H9 (cell line): ENCODE measurements at regions not wholly inside any gene's neighbourhood (a gene's known extent, or its start where the extent isn't known, plus 50 kb on each side); places are given as distances from the start of the nearest gene placed in this dataset.

Experiments used
- DNase-seq: peaks from one replicate; pipeline ENCODE4 v3.0.0-alpha.2; 2017
- H2AFZ ChIP-seq: one replicate; pipeline ENCODE4 v1.6.1; 2013; ENCODE audit warnings: mild to moderate bottlenecking, low read length, control low read depth, moderate library complexity
- H2AK5ac ChIP-seq: 2 replicates; pipeline ENCODE4 v1.6.1; 2013; ENCODE audit warnings: low read length, control low read depth, mixed read lengths; ENCODE audit not compliant: insufficient read length
- H2BK120ac ChIP-seq: one replicate; pipeline ENCODE4 v1.6.1; 2013; ENCODE audit warnings: low read depth, mild to moderate bottlenecking, low read length, control low read depth, inconsistent platforms; ENCODE audit not compliant: poor library complexity, severe bottlenecking
- H2BK12ac ChIP-seq: 2 replicates; pipeline ENCODE4 v1.6.1; 2013; ENCODE audit warnings: low read length, control low read depth, mixed read lengths, low read depth; ENCODE audit not compliant: insufficient read length
- H2BK15ac ChIP-seq: 2 replicates; pipeline ENCODE4 v1.6.1; 2013; ENCODE audit warnings: low read depth, low read length, control low read depth
- H2BK20ac ChIP-seq: one replicate; pipeline ENCODE4 v1.6.1; 2013; ENCODE audit warnings: low read depth, mild to moderate bottlenecking, low read length, control low read depth, inconsistent platforms; ENCODE audit not compliant: poor library complexity, severe bottlenecking
- H2BK5ac ChIP-seq: 2 replicates; pipeline ENCODE4 v1.6.1; 2013; ENCODE audit warnings: low read length, control low read depth, mixed read lengths; ENCODE audit not compliant: insufficient read length
- H3K14ac ChIP-seq: 2 replicates; pipeline ENCODE4 v1.6.1; 2013; ENCODE audit warnings: low read length, control low read depth; ENCODE audit not compliant: insufficient read depth
- H3K18ac ChIP-seq: 2 replicates; pipeline ENCODE4 v1.6.1; 2013; ENCODE audit warnings: low read depth, mild to moderate bottlenecking, mixed read lengths, low read length, control low read depth; ENCODE audit not compliant: insufficient read length
- H3K23ac ChIP-seq: 2 replicates; pipeline ENCODE4 v1.6.1; 2013; ENCODE audit warnings: low read length, control low read depth, mixed read lengths, low read depth; ENCODE audit not compliant: insufficient read length
- H3K23me2 ChIP-seq: 2 replicates; pipeline ENCODE4 v1.6.1; 2013; ENCODE audit warnings: low read depth, mild to moderate bottlenecking, mixed read lengths, low read length, control low read depth; ENCODE audit not compliant: insufficient read length, poor library complexity, severe bottlenecking
- H3K27ac ChIP-seq: 2 replicates; pipeline ENCODE4 v1.5.1; 2013; ENCODE audit warnings: low read length, control low read depth, mixed read lengths, low read depth; ENCODE audit not compliant: insufficient read length
- H3K27me3 ChIP-seq: 2 replicates; pipeline ENCODE4 v1.6.1; 2013; ENCODE audit warnings: low read length, control low read depth, inconsistent platforms; ENCODE audit not compliant: insufficient read depth
- H3K4ac ChIP-seq: 2 replicates; pipeline ENCODE4 v1.6.1; 2013; ENCODE audit warnings: low read depth, mild to moderate bottlenecking, control low read depth, inconsistent platforms, low read length, moderate library complexity
- H3K4me1 ChIP-seq: 2 replicates; pipeline ENCODE4 v1.6.1; 2013; ENCODE audit warnings: low read length, control low read depth, inconsistent platforms; ENCODE audit not compliant: insufficient read depth
- H3K4me2 ChIP-seq: 2 replicates; pipeline ENCODE4 v1.6.1; 2013; ENCODE audit warnings: low read length, control low read depth, mixed read lengths; ENCODE audit not compliant: insufficient read length, insufficient read depth
- H3K56ac ChIP-seq: 2 replicates; pipeline ENCODE4 v1.6.1; 2013; ENCODE audit warnings: low read depth, mild to moderate bottlenecking, mixed read lengths, low read length, control low read depth; ENCODE audit not compliant: insufficient read length
- H3K79me1 ChIP-seq: 2 replicates; pipeline ENCODE4 v1.6.1; 2013; ENCODE audit warnings: low read depth, mild to moderate bottlenecking, moderate library complexity, low read length, control low read depth, inconsistent platforms; ENCODE audit not compliant: insufficient read depth, poor library complexity, severe bottlenecking
- H3K79me2 ChIP-seq: 2 replicates; pipeline ENCODE4 v1.6.1; 2013; ENCODE audit warnings: low read length, control low read depth, inconsistent platforms; ENCODE audit not compliant: insufficient read depth
- H3K9ac ChIP-seq: 2 replicates; pipeline ENCODE4 v1.6.1; 2013; ENCODE audit warnings: low read length, control low read depth, mixed read lengths; ENCODE audit not compliant: insufficient read length; ENCODE audit errors: extremely low read depth
- H3K9me3 ChIP-seq: one replicate; pipeline ENCODE4 v1.6.1; 2013; ENCODE audit warnings: low read depth, low read length, inconsistent platforms; ENCODE audit not compliant: control insufficient read depth
- H3T11ph ChIP-seq: one replicate; pipeline ENCODE4 v1.6.1; 2013; ENCODE audit warnings: mild to moderate bottlenecking, low read length, control low read depth, inconsistent platforms
- H4K20me1 ChIP-seq: one replicate; pipeline ENCODE4 v1.6.1; 2013; ENCODE audit not compliant: control insufficient read depth, insufficient read length, insufficient read depth
- H4K5ac ChIP-seq: 2 replicates; pipeline ENCODE4 v1.6.1; 2013; ENCODE audit warnings: low read depth, mild to moderate bottlenecking, mixed read lengths, low read length, control low read depth; ENCODE audit not compliant: insufficient read length
- H4K8ac ChIP-seq: replicated peaks from 2 replicates; pipeline ENCODE4 v1.6.1; 2013; ENCODE audit warnings: low read length, control low read depth, mixed read lengths, low read depth; ENCODE audit not compliant: insufficient read length
- H4K91ac ChIP-seq: 2 replicates; pipeline ENCODE4 v1.6.1; 2013; ENCODE audit warnings: low read depth, mild to moderate bottlenecking, moderate library complexity, mixed read lengths, low read length, control low read depth; ENCODE audit not compliant: insufficient read length
- H3K27ac Mint-ChIP-seq, 3 experiments: 2 replicates in 2 of 3; 3 replicates in 1 of 3; pipeline ENCODE4 v1.8.0; 2020 to 2021; ENCODE audit warnings: mixed read lengths in 3 of 3, mild to moderate bottlenecking in 1 of 3, moderate library complexity in 1 of 3
- H3K27me3 Mint-ChIP-seq: 2 replicates; pipeline ENCODE4 v1.8.0; 2021; ENCODE audit warnings: low read depth, mild to moderate bottlenecking, moderate library complexity, mixed read lengths
- H3K36me3 Mint-ChIP-seq, 3 experiments: 2 replicates in 2 of 3; 3 replicates in 1 of 3; pipeline ENCODE4 v1.8.0; 2020 to 2021; ENCODE audit warnings: low read depth in 3 of 3, mixed read lengths in 3 of 3; ENCODE audit not compliant: insufficient read depth in 1 of 3
- H3K4me1 Mint-ChIP-seq, 2 experiments: 2 replicates each; pipeline ENCODE4 v1.8.0; 2020; ENCODE audit warnings: mixed read lengths in 2 of 2
- H3K4me3 Mint-ChIP-seq, 2 experiments: 2 replicates in 1 of 2; 3 replicates in 1 of 2; pipeline ENCODE4 v1.8.0; 2020 to 2021; ENCODE audit warnings: mild to moderate bottlenecking in 2 of 2, mixed read lengths in 2 of 2, moderate library complexity in 1 of 2
- H3K9me3 Mint-ChIP-seq, 2 experiments: 2 replicates in 1 of 2; 3 replicates in 1 of 2; pipeline ENCODE4 v1.8.0; 2020; ENCODE audit warnings: mild to moderate bottlenecking in 2 of 2, mixed read lengths in 2 of 2, moderate library complexity in 1 of 2
- WGBS: extraction: QIAGEN DNeasy Blood & Tissue Kit; methylation state at CpG from one replicate; pipeline ENCODE4 v1.1.7; 2013; ENCODE audit warnings: missing lambda C conversion rate, low lambda C conversion rate, mixed read lengths; ENCODE audit not compliant: insufficient read length; ENCODE audit errors: extremely low coverage; 5-methylcytosine and 5-hydroxymethylcytosine counted together
- TF ChIP-seq, protein P1 (sequence below): fragments of 200-600 bp; sonication (generic); conservative IDR thresholded peaks from 3 replicates; pipeline ENCODE4 v1.8.0; 2021; ENCODE audit warnings: antibody characterized with exemption, mild to moderate bottlenecking

DNA sequence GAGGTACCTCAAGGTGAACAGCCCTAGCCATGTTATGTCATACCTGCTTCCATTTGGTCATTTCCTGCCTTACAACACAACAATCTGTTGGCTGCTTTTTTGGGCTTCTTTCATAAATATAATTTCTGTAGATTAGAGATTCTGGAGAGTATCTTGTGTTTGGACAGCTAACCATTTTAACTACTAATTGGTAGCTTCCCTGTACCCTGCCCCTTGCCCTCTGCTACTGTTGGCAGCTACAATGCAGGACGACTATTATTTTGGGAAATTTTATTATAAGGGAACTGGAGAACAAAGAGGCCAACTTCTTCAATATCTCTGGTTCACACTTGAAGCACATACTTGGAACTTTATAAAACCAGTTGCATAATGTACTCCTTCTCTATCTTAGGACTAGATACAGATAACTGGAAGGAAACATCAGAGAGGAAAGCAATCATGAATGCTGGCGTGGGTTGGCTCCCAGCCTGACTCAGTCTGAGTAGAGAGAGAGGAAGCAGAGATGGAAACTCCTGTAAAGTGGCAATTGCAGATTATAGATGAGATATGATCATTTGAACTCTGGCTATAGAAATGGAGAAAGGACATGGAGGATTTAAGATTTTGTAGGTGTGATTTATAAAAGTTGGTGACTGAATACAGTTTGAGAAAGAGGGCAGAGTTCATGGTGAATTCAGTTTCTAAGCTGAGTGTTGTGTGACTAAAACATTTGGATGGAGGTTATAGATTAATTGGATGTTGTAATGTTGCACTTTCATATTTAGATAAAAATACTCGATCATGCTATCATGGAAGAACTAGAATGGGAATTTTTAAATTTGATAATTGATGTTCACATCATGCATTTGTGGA is 74.5 kb downstream of the MDH1 start:
- no peak for DNase-seq
- H3K79me2 ChIP-seq = no peaks in the 10 kb centered on the region
- no peak overlapping the region for H3K18ac ChIP-seq
- H3K4me3 Mint-ChIP-seq = no peak overlapping the region
- H2AK5ac ChIP-seq = no peak overlapping the region
- no peak overlapping the region for H3K56ac ChIP-seq
- H3K27ac Mint-ChIP-seq = no peak overlapping the region
- no peak overlapping the region for H4K5ac ChIP-seq
- no CpG with 5 or more reads among the region's 3 CpGs for WGBS
- peaks cover 10% of the 10 kb centered on the region for H3K4me1 ChIP-seq
- H2BK5ac ChIP-seq = no peak overlapping the region
- peaks cover 0 to 3% of the 10 kb centered on the region in 2 experiments; a peak in 2 of 5 replicates for H3K9me3 Mint-ChIP-seq
- H3K27me3 ChIP-seq = no peaks in the 10 kb centered on the region
- no peaks in the 10 kb centered on the region for H3K9me3 ChIP-seq
- no peaks in the 10 kb centered on the region for H3K79me1 ChIP-seq
- H3K4ac ChIP-seq = no peak overlapping the region
- no peaks in the 10 kb centered on the region for H4K20me1 ChIP-seq
- H3K27ac ChIP-seq = no peak overlapping the region
- no peaks in the 10 kb centered on the region for H3K27me3 Mint-ChIP-seq
- H2AFZ ChIP-seq = no peak overlapping the region
- TF ChIP-seq, protein P1, sequence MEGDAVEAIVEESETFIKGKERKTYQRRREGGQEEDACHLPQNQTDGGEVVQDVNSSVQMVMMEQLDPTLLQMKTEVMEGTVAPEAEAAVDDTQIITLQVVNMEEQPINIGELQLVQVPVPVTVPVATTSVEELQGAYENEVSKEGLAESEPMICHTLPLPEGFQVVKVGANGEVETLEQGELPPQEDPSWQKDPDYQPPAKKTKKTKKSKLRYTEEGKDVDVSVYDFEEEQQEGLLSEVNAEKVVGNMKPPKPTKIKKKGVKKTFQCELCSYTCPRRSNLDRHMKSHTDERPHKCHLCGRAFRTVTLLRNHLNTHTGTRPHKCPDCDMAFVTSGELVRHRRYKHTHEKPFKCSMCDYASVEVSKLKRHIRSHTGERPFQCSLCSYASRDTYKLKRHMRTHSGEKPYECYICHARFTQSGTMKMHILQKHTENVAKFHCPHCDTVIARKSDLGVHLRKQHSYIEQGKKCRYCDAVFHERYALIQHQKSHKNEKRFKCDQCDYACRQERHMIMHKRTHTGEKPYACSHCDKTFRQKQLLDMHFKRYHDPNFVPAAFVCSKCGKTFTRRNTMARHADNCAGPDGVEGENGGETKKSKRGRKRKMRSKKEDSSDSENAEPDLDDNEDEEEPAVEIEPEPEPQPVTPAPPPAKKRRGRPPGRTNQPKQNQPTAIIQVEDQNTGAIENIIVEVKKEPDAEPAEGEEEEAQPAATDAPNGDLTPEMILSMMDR = no peak
- no peak overlapping the region for H4K91ac ChIP-seq
- H2BK20ac ChIP-seq = no peak overlapping the region
- H3T11ph ChIP-seq = no peak overlapping the region
- H3K14ac ChIP-seq = no peak overlapping the region
- no peak overlapping the region for H4K8ac ChIP-seq
- H3K9ac ChIP-seq = no peak overlapping the region
- no peak overlapping the region for H3K4me2 ChIP-seq
- H2BK15ac ChIP-seq = no peak overlapping the region
- no peak overlapping the region for H3K23ac ChIP-seq
- H3K23me2 ChIP-seq = no peaks in the 10 kb centered on the region
- peaks cover 40 to 42% of the 10 kb centered on the region in 2 experiments for H3K4me1 Mint-ChIP-seq
- H3K36me3 Mint-ChIP-seq = peaks cover 0 to 16% (median 3%) of the 10 kb centered on the region in 3 experiments; a peak in 3 of 7 replicates
- H2BK120ac ChIP-seq = no peak overlapping the region
- no peak overlapping the region for H2BK12ac ChIP-seq
